Activated CD4-positive, alpha-beta T cell treated with anti-CD3 and anti-CD28 coated beads, Interleukin-10, Interleukin-2, amounts not matched to agents 100 ng/mL and 50 ng/mL, durations not matched to agents 16 hours and 8 hours (primary cell): ENCODE measurements at regions not wholly inside any gene's neighbourhood (a gene's known extent, or its start where the extent isn't known, plus 50 kb on each side); places are given as distances from the start of the nearest gene placed in this dataset.
"Not testable (repeated sequence)": the region's sequence is repeated elsewhere in the genome, so short reads cannot be mapped to it uniquely, and the experiment has no call there.

ENCODE experiments used
- DNase-seq: peaks from one replicate; pipeline ENCODE4 v3.0.0-alpha.2; 2020

DNA sequence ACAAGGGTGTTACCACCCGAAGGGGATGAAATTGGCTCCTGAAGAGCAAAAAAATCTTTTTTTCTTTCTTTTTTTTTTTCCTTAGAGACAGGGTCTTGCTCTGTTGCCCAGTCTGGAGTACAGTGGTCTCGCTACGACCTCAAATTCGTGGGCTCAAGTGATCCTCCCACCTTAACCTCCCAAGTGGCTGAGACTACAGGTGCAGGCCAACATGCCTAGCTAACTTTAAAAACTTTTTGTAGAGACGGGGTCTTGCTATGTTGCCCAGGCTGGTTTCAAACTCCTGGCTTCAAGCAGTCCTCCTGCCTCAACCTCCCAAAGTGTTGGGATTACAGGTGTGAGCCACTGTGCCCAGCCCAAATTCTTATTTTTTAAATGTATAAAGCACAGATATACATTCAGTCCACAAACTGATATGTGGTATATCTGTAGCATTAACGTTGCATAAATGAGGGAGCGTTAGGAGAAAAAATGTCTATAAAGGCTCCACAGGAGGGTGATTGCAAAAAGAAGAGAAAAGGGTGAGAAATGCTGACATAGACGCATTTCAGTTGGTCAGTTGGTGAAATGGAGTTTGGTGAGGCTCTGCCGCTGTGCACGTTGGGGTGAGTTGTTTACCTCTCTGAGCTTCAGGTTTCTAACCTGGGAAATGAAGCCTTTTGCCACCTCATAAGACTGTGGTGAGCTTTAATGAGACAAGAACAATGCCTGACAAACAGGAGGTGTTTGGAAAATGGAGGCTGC is 100.7 kb upstream of the PODXL start:
- DNase-seq = no peak

DNA sequence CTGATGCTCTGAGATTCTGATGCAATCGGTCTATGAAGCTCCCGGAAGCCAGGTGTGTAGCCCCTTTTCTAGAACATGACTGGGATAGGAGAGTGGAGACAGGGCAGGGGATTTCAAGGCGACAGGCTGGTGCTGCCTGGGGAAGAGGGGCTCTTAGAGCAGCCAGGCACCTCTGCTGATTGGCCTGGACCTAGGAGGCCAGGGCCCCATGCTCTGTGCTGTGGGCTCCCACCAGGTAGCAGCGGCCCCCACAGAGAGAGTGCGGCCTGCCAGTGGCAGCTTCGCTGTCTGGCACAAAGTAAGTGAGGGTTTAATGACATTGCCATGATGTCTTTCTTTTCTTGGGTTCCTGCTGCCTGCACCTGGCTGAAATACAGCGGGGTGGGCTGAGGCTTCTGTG is 99.4 kb upstream of the PODXL start:
- DNase-seq = no peak

DNA sequence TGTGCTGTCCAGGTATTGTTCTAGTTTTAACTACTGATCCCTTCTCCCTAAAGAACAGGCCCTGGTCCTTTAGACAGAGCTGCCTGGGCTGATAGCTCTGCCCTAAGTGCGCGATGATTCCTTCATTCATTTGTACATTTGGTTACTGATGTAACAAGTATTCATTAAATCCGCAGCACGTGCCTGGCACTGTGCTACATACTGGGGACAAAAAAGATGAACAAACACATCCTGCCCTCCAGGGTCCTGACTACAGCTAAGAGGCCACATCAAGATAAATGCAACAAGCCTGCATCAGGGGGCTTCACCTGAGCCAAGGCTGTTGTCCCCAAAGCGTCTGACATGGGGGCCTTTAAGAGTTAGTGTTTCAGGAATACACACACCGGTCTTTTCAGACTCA is 99.0 kb upstream of the PODXL start:
- DNase-seq = no peak

DNA sequence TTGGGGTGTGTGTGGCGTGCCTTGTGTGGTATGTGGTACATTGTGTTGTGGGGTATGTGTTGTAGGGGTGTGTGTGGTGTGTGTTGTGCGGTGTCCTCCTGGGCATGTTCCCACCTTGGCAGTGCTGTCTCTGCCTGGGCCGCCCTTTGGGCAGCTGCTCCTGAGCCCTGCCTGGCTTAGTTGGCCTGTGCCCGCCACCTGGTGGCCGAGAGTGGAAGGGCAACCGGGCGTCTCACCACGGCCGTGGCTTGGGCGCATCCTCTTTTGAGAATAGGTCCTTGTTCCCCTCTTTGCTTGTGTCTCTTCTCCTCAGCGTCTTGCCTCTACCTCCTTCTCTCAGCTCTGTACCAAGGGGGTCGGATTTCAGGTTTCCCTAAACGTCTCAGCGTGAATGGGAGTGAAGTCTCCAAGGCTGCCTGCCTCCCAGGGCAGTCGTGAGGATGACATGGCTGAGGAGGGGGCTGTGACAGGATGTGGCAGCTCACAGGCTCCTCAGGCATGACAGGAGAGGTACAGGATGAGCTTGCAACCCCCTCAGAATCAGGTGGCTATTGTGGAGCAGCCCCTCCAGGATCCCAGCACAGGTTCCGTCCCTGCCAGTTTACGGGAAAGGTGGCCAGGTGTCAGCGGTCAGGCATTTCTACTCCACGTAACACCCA is 98.4 kb upstream of the PODXL start:
- peak; percentile 82 for DNase-seq

DNA sequence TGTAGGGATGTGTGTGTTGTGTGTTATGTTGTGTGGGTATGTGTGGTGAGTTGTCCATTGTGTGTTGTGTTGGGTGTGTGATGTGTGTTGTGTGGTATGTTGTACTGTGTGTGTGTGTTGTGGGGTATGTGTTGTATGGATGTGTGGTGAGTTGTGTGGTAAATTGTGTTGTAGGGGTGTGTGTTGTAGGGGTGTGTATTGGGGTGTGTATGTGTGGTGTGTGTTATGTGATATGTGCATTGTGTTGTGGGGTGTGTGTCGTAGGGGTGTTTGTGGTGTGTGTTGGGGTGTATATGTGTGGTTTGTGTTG is 97.8 kb upstream of the PODXL start:
- no peak for DNase-seq

DNA sequence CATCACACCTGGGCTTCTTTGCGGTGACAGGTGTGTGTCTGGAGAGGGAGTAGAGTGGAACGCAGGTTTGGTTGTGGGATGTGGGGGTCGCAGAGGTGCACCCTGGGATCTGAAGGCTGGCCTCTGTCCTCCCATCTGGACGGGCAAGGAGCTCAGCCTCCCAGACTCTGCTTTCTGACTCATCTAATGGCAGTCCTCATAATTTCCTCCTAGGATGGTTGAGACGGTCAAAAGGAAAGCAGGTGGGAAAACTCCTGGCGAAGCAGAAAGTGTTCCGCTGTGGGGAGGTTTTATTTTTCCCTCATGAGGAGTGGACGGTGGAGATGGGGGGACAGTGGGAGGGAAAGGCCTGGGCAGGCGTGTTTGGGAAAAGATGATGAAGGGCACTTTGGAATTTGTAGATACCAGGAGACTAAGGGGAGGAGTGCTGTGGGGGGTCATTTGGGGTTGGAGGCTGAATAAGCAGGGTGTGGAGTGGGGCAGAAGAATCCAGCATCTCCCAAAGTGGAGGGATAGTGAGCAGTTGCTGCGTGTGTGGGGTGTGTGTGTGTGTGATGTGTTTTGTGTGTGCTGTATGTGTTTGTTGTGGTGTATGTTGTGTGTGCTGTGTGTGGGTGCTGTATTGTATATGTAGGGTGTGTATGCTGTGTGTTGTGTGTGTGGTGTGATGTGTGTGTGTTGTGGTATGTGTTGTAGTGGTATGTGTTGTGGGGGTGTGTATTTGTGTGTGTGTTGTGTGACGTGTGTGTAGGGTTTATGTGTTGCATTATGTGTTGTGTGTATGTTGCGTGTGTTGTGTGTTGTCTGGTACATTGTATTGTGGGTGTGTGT is 97.2 kb upstream of the PODXL start:
- no peak for DNase-seq

DNA sequence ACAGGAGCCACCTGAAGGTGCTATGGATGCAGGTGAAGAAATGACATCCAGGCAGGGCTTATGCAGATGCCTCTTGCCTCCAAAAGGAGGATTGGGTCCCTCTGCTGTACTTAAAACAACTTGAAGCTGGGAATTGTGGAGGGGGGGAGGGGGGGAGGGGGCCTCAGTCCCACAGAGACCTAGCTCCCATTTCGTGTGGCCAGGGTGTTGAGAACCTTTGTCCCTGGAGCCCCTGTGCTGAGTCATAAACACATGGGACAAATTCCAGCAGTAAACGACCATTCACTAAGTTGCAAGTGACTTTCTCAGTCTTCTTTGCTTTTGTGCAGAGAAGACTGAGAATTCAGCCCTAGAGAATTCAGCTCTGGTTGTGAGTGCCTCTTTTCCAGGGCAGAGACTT is 96.5 kb upstream of the PODXL start:
- DNase-seq = no peak

DNA sequence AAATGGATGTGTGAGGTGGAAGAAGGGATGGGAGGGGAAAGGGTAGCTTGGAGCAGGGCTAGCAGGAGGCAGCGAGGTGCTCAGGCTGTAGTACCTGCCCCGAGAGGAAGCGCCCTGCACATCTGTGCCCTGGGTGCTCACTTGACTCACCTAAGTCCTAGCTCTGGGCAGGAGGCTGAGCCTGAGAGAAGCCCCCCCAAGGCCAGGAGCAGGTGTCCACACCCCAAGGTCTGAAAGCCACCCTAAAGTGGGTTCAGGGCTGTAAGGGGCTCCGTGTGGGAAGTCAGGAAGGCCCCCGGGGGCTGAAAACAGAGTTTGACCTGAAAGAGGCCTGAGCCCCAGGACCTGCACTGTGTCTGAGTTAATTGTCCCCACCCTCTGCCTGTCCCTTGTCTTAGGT is 95.8 kb upstream of the PODXL start:
- DNase-seq = no peak

DNA sequence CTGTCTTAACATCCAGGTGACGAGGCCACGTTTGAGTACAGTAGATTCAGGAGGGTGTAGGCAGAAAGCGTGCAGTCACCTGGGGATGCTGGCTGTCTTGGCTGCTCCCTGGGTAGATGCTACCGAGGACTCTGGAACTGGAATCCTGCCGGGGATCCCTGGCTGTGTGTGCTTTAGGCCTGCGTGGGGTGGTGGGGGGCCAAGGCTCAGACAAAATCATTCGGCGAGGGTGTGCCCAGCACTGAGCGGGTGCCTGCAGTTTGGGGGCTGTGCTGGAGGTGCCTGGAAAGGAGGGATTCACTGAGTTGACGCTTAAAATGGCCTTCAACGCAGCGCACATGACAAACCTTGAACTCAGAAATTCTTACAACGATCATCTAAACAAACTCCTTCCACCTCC is 93.5 kb upstream of the PODXL start:
- DNase-seq = no peak

DNA sequence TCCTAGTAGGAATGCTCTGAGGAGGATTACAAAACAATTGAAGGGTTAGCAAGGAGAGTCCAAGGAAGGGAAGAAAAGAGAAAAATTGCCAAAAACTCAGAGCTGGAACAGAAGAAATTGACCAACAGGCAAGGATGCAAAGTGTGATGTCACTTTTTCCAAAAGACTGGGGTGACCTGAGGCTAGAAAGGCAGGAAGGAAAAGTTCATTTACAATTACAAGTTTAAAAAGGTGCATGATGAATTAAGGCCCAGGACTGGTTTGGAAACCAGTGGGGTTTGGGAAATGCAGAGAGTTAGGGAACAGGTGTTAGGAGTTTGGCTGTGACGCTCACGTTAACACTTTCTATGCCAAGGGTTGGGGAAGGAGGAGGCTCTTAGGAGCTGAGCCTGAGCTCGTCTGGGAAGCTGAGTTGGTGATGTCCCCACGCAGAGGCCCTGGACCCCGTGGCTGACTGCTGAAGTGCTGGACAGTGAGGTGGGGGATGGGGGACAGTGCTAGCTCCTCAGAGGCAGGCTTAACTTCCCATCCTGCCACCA is 92.6 kb upstream of the PODXL start:
- no peak for DNase-seq

DNA sequence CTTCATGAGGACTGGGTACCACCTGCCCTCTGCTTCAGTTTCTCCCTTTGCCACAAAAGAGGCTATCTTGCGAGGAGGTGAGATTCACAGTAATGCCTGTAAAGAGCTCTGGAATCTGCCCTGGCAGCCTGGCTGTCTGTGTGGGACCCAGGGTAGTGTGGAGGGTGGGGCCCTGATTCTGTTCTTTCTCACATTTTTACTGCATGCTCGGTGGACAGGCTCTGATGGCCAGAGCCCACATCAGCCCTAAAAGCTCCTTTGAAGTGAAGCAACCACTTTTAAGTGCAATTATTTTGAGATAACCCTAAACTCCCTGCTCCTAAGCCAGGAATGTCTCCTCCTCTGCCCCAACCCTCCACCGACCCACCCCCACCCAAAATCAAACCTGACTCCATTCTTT is 92.1 kb upstream of the PODXL start:
- no peak for DNase-seq

DNA sequence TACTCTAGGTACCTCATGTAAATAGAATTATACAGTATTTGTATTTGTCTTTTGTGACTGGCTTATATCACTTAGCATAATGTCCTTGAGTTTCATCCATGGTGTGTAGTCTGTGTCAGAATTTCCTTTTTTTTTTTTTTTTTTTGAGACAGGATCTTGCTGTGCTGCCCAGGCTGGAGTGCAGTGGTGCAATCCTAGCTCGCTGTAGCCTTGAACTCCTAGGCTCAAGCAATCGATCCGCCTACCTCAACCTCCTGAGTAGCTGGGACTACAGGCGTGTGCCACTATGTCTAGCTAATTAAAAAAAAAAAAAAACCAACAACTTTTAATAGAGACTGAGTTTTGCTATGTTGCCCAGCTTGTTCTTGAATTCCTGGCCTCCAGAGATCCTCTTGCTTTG is 89.8 kb upstream of the PODXL start:
- no peak for DNase-seq

DNA sequence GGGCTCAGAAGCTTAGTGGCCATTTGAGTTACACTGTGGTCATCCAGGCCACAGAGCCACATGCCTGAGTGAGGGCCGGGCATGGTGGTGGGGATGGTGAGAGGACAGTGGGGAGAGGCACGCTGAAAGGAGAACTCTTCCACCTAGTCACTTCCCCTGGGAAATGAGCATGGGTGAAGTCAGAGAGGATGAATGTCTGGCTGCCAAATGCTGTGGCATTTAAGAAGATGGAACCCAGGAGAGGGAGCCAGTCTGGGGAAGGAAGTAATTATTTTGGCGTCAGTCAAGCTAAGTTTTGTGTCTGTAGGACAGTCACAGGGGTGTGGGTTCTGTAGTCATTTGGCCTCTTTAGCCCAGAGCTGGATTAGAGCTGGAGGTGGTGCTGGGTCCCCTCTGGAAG is 86.0 kb upstream of the PODXL start:
- no peak for DNase-seq

DNA sequence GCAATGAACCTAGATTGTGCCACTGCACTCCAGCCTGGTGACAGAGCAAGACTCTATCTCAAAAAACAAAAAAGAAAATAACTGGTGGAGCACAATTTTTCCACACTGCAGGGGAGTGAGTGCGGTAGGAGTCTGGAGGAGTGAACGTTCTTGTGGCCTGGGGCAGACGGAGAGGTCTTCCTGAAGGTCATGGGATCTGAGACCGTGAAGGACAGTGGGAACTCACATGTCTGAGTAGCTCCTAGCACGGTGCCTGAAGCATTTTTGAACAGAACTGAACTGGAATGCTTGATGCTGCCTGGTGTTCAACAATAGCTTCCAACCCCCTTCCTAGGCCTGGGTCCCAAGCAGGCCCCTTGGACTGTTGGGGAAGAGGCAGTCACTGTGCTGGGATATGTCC is 84.3 kb upstream of the PODXL start:
- DNase-seq = no peak

DNA sequence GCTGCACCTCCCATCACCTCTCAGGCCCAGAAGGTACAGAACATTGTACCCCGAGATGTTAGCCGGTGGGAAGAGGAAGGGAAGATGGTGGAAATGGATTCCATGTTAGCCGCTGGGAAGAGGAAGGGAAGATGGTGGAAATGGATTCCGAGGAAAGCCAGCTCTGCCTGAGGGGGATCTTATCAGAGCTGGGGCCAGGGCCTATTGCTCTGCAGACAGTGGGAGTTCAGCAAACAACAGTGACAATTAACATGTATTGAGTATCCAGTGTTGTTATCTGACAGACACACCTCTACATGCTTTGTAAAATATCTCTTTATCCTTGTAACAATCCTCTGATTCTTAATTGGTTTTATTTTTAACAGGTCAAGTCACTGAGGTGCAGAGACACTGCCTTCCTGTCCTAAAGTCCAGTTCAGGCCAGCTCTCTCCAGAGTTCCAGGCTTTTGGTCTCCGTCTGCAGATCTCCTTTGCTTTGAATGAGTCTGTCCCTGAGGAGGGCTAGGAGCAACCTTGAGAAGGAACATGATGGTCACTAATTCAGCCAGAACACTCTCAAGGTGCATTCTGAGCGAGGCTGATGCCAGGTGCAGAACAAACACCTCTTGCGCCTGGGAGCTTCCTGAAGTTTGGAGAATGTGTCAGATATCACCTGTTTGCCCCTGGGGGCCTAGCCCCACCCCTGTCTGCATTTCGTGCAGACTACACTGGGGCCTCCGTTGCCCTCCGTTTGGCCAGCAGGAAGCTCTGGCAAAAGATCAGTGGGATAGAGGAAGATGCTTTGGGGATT is 82.4 kb upstream of the PODXL start:
- no peak for DNase-seq

DNA sequence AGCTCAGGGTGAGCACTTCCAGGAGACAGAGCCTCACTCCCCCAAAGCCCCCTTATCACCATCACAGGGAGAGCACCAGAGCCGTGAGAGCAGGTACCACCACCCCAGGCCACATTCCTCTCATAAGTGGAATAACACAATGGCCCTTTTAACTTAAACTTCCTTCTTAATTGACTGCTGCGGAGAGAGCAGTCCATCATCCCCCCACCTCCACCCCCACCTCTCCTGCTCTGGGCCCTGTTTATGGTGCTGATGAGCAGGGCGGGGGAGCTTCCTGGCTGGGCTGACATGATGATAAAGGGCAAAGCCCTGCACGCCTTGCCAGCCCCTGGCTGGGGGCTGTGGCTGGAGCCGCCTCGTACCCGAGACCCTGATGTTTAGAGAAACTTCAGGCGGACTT is 81.4 kb upstream of the PODXL start:
- DNase-seq = no peak

DNA sequence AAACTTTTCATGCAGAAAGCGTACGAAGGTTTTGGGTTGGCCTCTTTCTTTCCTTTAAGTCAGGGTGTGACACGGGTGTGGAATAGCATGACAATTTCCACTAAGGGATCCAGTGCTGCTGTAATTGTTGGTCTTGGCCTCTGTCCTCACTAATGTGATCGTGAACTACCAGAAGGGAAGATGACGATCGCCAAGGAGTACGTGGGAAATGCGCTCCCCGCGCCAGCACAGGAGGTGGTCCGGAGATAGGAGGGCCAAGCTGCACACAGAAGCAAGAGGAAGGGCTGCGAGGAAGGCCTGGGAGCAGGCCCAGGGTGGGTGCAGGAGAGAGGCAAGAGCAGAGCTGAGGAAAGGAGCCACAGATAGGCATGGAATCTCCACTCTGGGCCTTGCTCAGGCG is 79.7 kb upstream of the PODXL start:
- no peak for DNase-seq

DNA sequence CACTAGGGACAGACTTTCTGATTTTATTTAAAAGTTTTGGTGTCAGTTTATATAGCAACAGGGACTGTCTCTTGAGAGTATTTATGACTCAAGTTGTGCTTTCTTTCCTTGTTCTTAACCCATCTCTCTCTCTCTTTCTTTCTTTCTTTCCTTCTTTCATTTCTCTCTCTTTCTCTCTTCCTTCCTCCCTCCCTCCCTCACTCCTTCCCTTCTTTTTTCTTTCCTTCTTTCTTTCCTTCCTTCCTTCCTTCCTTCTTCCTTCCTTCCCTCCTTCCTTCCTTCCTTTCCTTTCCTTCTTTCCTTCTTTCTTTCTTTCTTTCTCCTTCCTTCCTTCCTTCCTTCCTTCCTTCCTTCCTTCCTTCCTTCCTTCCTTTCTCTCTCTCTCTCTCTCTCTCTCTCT is 77.8 kb upstream of the PODXL start:
- DNase-seq = not testable (repeated sequence)

DNA sequence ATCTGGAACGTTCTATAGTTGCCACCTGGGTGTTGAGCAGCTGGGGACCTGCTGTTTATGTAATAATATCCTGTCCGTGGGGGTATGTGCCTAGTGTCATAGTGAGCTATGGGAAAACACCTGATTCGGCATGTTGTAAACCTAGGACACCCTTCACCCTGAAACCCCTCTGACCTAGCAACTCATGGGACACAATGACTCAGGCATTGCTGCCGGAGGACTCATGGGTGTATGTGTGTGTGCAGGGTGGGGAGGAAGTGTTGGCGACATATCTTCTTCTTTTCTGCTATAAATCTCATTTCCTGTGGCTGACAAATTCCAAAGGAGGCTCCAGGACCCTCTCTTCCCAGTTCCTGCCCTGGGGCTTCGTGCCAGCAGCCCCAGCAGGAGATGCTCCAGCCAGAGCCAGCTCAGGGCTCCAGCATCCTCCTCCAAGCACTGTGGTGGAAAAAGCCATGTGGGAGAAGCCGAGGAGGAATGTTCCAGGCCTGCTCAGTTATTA is 77.0 kb upstream of the PODXL start:
- no peak for DNase-seq

DNA sequence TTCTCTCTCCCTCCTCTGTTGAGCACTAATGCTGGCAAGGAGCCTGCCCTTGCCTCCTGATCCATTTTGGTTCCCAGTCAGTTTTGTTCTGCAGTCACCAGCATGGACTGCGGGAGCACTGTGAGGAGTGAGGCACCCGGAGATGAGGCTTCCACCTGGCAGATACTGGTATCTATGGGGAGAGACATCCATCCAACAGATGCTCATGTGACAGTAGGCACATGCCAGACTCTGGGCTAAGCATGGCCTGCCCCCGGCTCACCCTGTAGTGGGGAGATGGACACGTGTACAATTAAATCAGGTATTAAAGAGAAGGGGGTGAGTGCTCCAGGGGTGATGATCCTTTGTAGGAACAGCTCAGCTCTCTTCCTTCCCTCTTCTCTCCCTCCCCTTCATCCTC is 74.0 kb upstream of the PODXL start:
- DNase-seq = no peak

DNA sequence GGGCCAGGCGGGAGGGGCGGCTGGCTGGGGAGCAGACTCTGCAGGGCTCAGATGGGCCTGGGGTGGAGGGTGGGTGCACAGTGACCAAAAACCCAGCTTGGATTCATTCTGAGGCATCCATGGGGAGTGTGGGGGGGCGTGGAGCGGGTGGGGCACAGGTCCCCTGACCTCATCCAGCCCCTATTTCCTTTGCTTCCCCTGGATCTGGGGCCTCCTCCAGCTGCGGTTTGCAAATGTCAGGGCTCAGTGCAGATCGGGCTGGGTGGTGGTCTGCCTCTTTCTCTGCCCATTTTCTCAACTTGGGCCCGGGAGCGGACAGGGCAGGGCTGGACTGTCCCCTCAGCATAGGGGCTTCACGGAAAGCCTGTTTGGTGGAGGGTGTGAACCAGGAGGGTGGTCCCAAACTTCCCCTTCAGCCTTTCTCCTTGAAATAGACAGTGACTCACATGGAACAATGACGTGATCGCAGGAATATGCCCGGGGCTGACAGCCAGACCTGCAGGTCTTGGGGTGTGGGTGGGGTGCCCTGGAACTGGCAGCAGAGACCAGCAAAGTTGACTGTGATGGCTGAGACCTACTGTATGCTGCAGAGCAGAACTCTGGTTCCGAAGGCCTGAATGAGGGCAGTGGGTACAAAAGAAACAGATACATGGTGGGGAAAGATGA is 72.9 kb upstream of the PODXL start:
- no peak for DNase-seq

DNA sequence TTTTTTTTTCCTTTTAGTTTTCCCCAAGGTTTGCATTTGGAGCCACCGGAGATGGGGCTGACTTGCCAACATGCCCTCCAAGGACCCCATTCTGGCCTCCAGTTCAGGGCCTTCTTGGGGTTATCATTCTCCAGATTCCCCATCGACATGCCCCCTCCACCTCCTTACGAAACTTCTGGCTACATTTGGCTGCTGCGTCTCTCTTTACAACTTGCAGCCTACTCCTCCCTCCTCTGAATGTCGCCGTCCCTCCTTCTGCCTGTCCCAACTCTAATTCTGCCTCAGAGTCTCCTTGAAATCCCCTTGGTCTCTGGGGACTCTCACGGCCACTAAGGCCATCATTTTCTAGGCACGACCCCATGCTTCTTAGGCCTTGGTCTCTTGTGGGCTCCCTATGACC is 72.2 kb upstream of the PODXL start:
- no peak for DNase-seq
